GM12878 (cell line): ENCODE measurements at regions not wholly inside any gene's neighbourhood (a gene's known extent, or its start where the extent isn't known, plus 50 kb on each side); places are given as distances from the start of the nearest gene placed in this dataset.

Experiments used
- ATAC-seq: fragments of 200-7000 bp; cut with Tn5 transposase; 3 replicates; pipeline ENCODE4 v1.9.1; 2020; ENCODE audit warnings: mild to moderate bottlenecking, moderate library complexity
- BruUV-seq: library from RNA; stranded (reverse); fragments of 400-500 nt; replicated peaks from 2 replicates; lab custom pipeline; 2021; lab: Mats Ljungman, UMichigan
- CTCF ChIA-PET: fragments of 300-600 bp; sonication (Branson Sonifier 250); formaldehyde crosslinking; extraction: SDS; loops from one replicate; lab custom pipeline; 2021; ENCODE audit warnings: inconsistent platforms; lab: Yijun Ruan, JAX
- POLR2A ChIA-PET: fragments of 350-600 bp; formaldehyde crosslinking; extraction: SDS; loops from one replicate; lab custom pipeline; 2021; ENCODE audit warnings: inconsistent platforms; lab: Charles Lee
- RAD21 ChIA-PET: fragments of 300-600 bp; sonication (Branson Sonifier 250); formaldehyde crosslinking; loops from one replicate; lab custom pipeline; 2023; ENCODE audit warnings: antibody characterized with exemption; ENCODE audit not compliant: unreplicated experiment; lab: Charles Lee
- SMC1A ChIA-PET: fragments of 300-600 bp; sonication (Branson Sonifier 250); formaldehyde crosslinking; loops from one replicate; lab custom pipeline; 2023; ENCODE audit not compliant: unreplicated experiment, uncharacterized antibody; lab: Charles Lee
- DNase-seq: peaks from one replicate; pipeline ENCODE4 v3.0.0-alpha.2; 2011; ENCODE audit warnings: low read depth, low spot score
- FAIRE-seq: peaks from 3 replicates; lab custom pipeline; 2011; peaks lifted over from hg19 to GRCh38; lab: Jason Lieb, UNC
- H2AFZ ChIP-seq: 2 replicates; pipeline ENCODE4 v1.6.0; 2011; ENCODE audit warnings: low read depth, low read length, control low read depth; ENCODE audit not compliant: control insufficient read depth
- H3K27ac ChIP-seq: 2 replicates; pipeline ENCODE4 v1.5.1; 2011; ENCODE audit warnings: control low read depth; ENCODE audit not compliant: control insufficient read depth, insufficient read depth
- H3K27me3 ChIP-seq, 2 experiments: replicated peaks in 1 of 2; 2 replicates each; pipeline versions ENCODE4 v1.6.0 to v1.6.1; 2011; ENCODE audit warnings: low read length in 1 of 2; ENCODE audit not compliant: control insufficient read depth in 2 of 2, insufficient read depth in 2 of 2
- H3K36me3 ChIP-seq, 2 experiments: 2 replicates each; pipeline ENCODE4 v1.5.1; 2011; ENCODE audit warnings: low read length in 1 of 2; ENCODE audit not compliant: control insufficient read depth in 2 of 2, insufficient read depth in 2 of 2
- H3K4me1 ChIP-seq: 2 replicates; pipeline ENCODE4 v1.6.1; 2011; ENCODE audit warnings: mild to moderate bottlenecking, low read length, moderate library complexity, mixed read lengths; ENCODE audit not compliant: control insufficient read depth, insufficient read depth
- H3K4me2 ChIP-seq: 2 replicates; pipeline ENCODE4 v1.6.0; 2011; ENCODE audit warnings: control low read depth; ENCODE audit not compliant: control insufficient read depth, insufficient read depth
- H3K4me3 ChIP-seq: fragments of 200-600 bp; sonication (generic); 2 replicates; pipeline ENCODE4 v1.5.1; 2016
- H3K79me2 ChIP-seq: 2 replicates; pipeline ENCODE4 v1.6.0; 2011; ENCODE audit warnings: low read length; ENCODE audit not compliant: control insufficient read depth, insufficient read depth
- H3K9ac ChIP-seq: 2 replicates; pipeline ENCODE4 v1.8.0; 2011; ENCODE audit warnings: low read length, control low read depth, mixed read lengths; ENCODE audit not compliant: control insufficient read depth, insufficient read depth
- H3K9me3 ChIP-seq: replicated peaks from 3 replicates; pipeline ENCODE4 v1.5.1; 2011; ENCODE audit warnings: mild to moderate bottlenecking, low read length; ENCODE audit not compliant: control insufficient read depth, insufficient read depth
- H4K20me1 ChIP-seq: 2 replicates; pipeline ENCODE4 v1.6.0; 2011; ENCODE audit not compliant: control insufficient read depth, insufficient read depth
- CBX3 ChIP-seq: fragments of 200-600 bp; sonication (generic); IDR thresholded peaks from 2 replicates; pipeline ENCODE4 v1.6.1; 2016; ENCODE audit warnings: low read depth, borderline replicate concordance
- CBX5 ChIP-seq: sonication (generic); IDR thresholded peaks from 2 replicates; pipeline ENCODE4 v1.6.1; 2016; ENCODE audit warnings: low read depth, moderate library complexity, mild to moderate bottlenecking, inconsistent platforms
- FOS ChIP-seq: IDR thresholded peaks from 3 replicates; pipeline ENCODE4 v1.6.1; 2011; ENCODE audit warnings: borderline replicate concordance; ENCODE audit not compliant: insufficient read length; ENCODE audit errors: extremely low read depth
- HCFC1 ChIP-seq: fragments of 150-350 bp; IDR thresholded peaks from 2 replicates; pipeline ENCODE4 v1.6.1; 2014; ENCODE audit warnings: low read length
- HDAC2 ChIP-seq: fragments of 200-600 bp; sonication (generic); IDR thresholded peaks from 2 replicates; pipeline ENCODE4 v1.6.1; 2017
- PAX5 ChIP-seq: IDR thresholded peaks from 2 replicates; pipeline ENCODE4 v1.6.1; 2011; ENCODE audit warnings: low read depth, low read length, borderline replicate concordance
- POU2F2 ChIP-seq: IDR thresholded peaks from 3 replicates; pipeline ENCODE4 v1.6.1; 2011; ENCODE audit warnings: low read depth, mild to moderate bottlenecking, low read length, borderline replicate concordance
- RFX5 ChIP-seq: IDR thresholded peaks from 2 replicates; pipeline ENCODE4 v1.6.1; 2011; ENCODE audit warnings: low read depth, low read length, improper control_type of control experiment
- RUNX3 ChIP-seq: IDR thresholded peaks from 2 replicates; pipeline ENCODE4 v1.6.1; 2012; ENCODE audit warnings: low read length, inconsistent platforms
- TARDBP ChIP-seq: IDR thresholded peaks from 2 replicates; pipeline ENCODE4 v1.6.1; 2016; ENCODE audit warnings: borderline replicate concordance
- WGBS: methylation state at CpG from one replicate; pipeline ENCODE4 v1.1.6; 2016; ENCODE audit warnings: low lambda C conversion rate; ENCODE audit not compliant: insufficient replicate concordance, insufficient coverage; ENCODE audit errors: missing lambda C conversion rate; 5-methylcytosine and 5-hydroxymethylcytosine counted together
- in situ Hi-C: fragments of 300-500 bp; cut with MboI; formaldehyde crosslinking; loops from 9 replicates; pipeline ENCODE4 v1.14.3; 2018; ENCODE audit warnings: mixed read lengths
- intact Hi-C: fragments of 100-400 bp; cut with micrococcal nuclease; formaldehyde crosslinking; loops from one replicate; pipeline ENCODE4 v1.14.2; 2022; ENCODE audit not compliant: unreplicated experiment
- TF ChIP-seq, protein P1 (sequence below): fragments of 150-350 bp; IDR thresholded peaks from 2 replicates; pipeline ENCODE4 v1.6.1; 2016; ENCODE audit warnings: low read depth, low read length
- TF ChIP-seq, protein P2 (sequence below): fragments of 450-650 bp; IDR thresholded peaks from 2 replicates; pipeline ENCODE4 v1.6.1; 2017; ENCODE audit warnings: mild to moderate bottlenecking, moderate library complexity

DNA sequence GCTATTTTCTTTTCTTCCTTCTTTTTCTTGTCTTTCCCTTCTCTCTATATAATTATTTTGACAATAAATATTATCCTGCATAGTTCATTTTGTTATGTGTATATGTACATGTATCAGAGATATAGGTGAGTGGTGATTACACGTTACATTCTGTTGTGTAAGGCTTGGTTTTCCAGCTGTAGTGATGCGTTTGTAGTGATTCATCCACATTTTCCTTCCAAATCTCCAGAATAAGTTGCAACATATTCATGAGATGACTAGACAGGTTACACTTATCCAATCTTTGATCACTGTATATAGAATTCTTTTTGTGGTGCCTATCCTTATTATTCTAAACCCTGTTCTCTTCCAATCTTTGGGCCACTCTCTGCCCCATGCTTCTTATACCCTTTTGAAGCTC, 540.2 kb downstream of the GBA3 start:
- ChIA-PET POLR2A (no interaction called here), CTCF (no interaction called here), RAD21 (interaction anchor here (1.2 kb wide), 1 partner anchor 15 kb away, joined by 3 read pairs; no protein-coding TSS in a partner anchor), SMC1A (interaction anchor here (0.7 to 3.5 kb wide), 6 partner anchors 9 to 98 kb away, joined by 3 to 11 read pairs (median 4); no protein-coding TSS in a partner anchor)
- Histone ChIP-seq H3K4me3 (no peak overlapping the region), H3K9ac (no peak overlapping the region), H3K79me2 (no peaks in the 10 kb centered on the region), H3K4me2 (no peak overlapping the region), H3K36me3 (no peaks in the 10 kb centered on the region), H3K4me1 (no peaks in the 10 kb centered on the region), H2AFZ (no peak overlapping the region), H3K9me3 (no peaks in the 10 kb centered on the region), H3K27ac (no peak overlapping the region), H3K27me3 (no peaks in the 10 kb centered on the region), H4K20me1 (no peaks in the 10 kb centered on the region)
- 16% methylated on average over 2 of the region's 2 CpGs for WGBS
- intact Hi-C loops = no loop called here
- BruUV-seq = no TSS peak
- no peak for TF ChIP-seq TARDBP
- FAIRE-seq (no peak), ATAC-seq (no peak), DNase-seq (no peak)
- in situ Hi-C loops = no loop called here

DNA sequence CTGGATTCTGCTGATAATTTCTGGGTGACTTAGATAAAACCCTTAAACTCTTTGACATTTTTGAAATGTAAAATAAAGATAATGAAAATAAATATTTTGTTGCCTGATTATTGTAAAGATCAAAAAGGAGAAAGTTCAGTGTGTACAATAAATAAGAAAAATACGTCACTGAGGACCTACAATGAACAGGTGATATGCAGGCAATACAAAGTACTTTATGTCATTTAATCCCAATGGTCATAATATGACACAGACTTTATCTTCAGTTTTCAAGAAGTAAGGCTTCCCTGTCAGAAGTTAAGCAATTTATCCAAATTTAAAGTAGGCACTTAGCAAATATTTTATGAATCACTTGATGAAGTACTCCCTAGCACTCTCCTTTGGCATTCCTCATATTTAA, 532.8 kb downstream of the GBA3 start:
- no TSS peak for BruUV-seq
- H3K9me3 ChIP-seq = no peaks in the 10 kb centered on the region
- ChIA-PET CTCF (no interaction called here), RAD21 (no interaction called here), SMC1A (no interaction called here), POLR2A (no interaction called here)
- H3K4me3 ChIP-seq = no peak overlapping the region
- H3K27ac ChIP-seq = no peak overlapping the region
- H3K4me2 ChIP-seq = no peak overlapping the region
- DNase-seq (no peak), ATAC-seq (no peak), FAIRE-seq (no peak)
- no peaks in the 10 kb centered on the region for H3K36me3 ChIP-seq
- H3K9ac ChIP-seq = no peak overlapping the region
- intact Hi-C loops (no loop called here), in situ Hi-C loops (no loop called here)
- H4K20me1 ChIP-seq = no peaks in the 10 kb centered on the region
- no peaks in the 10 kb centered on the region for H3K79me2 ChIP-seq
- no peaks in the 10 kb centered on the region for H3K4me1 ChIP-seq
- H2AFZ ChIP-seq = no peak overlapping the region
- H3K27me3 ChIP-seq = no peaks in the 10 kb centered on the region
- 9% methylated on average over 1 of the region's 1 CpG for WGBS
- TF ChIP-seq FOS (no peak), HDAC2 (no peak), CBX5 (no peak), RUNX3 (no peak), HCFC1 (no peak), POU2F2 (no peak), PAX5 (no peak), CBX3 (no peak), RFX5 (no peak)
- TF ChIP-seq, protein P1, sequence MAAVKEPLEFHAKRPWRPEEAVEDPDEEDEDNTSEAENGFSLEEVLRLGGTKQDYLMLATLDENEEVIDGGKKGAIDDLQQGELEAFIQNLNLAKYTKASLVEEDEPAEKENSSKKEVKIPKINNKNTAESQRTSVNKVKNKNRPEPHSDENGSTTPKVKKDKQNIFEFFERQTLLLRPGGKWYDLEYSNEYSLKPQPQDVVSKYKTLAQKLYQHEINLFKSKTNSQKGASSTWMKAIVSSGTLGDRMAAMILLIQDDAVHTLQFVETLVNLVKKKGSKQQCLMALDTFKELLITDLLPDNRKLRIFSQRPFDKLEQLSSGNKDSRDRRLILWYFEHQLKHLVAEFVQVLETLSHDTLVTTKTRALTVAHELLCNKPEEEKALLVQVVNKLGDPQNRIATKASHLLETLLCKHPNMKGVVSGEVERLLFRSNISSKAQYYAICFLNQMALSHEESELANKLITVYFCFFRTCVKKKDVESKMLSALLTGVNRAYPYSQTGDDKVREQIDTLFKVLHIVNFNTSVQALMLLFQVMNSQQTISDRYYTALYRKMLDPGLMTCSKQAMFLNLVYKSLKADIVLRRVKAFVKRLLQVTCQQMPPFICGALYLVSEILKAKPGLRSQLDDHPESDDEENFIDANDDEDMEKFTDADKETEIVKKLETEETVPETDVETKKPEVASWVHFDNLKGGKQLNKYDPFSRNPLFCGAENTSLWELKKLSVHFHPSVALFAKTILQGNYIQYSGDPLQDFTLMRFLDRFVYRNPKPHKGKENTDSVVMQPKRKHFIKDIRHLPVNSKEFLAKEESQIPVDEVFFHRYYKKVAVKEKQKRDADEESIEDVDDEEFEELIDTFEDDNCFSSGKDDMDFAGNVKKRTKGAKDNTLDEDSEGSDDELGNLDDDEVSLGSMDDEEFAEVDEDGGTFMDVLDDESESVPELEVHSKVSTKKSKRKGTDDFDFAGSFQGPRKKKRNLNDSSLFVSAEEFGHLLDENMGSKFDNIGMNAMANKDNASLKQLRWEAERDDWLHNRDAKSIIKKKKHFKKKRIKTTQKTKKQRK = no peak
- TF ChIP-seq, protein P2, sequence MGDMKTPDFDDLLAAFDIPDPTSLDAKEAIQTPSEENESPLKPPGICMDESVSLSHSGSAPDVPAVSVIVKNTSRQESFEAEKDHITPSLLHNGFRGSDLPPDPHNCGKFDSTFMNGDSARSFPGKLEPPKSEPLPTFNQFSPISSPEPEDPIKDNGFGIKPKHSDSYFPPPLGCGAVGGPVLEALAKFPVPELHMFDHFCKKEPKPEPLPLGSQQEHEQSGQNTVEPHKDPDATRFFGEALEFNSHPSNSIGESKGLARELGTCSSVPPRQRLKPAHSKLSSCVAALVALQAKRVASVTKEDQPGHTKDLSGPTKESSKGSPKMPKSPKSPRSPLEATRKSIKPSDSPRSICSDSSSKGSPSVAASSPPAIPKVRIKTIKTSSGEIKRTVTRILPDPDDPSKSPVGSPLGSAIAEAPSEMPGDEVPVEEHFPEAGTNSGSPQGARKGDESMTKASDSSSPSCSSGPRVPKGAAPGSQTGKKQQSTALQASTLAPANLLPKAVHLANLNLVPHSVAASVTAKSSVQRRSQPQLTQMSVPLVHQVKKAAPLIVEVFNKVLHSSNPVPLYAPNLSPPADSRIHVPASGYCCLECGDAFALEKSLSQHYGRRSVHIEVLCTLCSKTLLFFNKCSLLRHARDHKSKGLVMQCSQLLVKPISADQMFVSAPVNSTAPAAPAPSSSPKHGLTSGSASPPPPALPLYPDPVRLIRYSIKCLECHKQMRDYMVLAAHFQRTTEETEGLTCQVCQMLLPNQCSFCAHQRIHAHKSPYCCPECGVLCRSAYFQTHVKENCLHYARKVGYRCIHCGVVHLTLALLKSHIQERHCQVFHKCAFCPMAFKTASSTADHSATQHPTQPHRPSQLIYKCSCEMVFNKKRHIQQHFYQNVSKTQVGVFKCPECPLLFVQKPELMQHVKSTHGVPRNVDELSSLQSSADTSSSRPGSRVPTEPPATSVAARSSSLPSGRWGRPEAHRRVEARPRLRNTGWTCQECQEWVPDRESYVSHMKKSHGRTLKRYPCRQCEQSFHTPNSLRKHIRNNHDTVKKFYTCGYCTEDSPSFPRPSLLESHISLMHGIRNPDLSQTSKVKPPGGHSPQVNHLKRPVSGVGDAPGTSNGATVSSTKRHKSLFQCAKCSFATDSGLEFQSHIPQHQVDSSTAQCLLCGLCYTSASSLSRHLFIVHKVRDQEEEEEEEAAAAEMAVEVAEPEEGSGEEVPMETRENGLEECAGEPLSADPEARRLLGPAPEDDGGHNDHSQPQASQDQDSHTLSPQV = no peak
